ENCODE measurements at regions not wholly inside any gene's neighbourhood (a gene's known extent, or its start where the extent isn't known, plus 50 kb on each side); places are given as distances from the start of the nearest gene placed in this dataset.

DNA sequence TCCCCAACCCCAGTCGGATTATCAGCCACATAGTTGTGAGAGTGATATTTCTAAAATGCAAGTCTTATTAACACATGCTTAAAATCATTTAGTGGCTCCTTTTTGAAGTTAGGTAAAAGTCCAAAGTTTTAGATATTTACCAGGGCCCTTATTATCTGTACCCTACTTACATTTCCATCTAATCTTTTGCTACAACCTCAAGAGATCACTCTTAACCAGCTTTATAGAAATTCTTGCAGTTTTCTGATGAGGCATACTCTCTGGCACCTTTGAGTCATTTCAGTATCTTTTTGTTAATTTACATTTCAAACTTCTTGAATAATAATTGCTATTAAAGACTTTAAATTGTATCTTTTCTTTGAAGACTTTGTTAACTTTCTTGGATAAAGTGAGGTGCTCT lies 453.3 kb downstream of the RFPL4B start:
- TF ChIP-seq, protein P1, sequence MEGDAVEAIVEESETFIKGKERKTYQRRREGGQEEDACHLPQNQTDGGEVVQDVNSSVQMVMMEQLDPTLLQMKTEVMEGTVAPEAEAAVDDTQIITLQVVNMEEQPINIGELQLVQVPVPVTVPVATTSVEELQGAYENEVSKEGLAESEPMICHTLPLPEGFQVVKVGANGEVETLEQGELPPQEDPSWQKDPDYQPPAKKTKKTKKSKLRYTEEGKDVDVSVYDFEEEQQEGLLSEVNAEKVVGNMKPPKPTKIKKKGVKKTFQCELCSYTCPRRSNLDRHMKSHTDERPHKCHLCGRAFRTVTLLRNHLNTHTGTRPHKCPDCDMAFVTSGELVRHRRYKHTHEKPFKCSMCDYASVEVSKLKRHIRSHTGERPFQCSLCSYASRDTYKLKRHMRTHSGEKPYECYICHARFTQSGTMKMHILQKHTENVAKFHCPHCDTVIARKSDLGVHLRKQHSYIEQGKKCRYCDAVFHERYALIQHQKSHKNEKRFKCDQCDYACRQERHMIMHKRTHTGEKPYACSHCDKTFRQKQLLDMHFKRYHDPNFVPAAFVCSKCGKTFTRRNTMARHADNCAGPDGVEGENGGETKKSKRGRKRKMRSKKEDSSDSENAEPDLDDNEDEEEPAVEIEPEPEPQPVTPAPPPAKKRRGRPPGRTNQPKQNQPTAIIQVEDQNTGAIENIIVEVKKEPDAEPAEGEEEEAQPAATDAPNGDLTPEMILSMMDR (conservative IDR thresholded peaks at IDR 0.05; ENCODE audit: low read depth in 2 of 2), result no peak
- TF ChIP-seq POLR2AphosphoS5 (IDR thresholded peaks at IDR 0.05; ENCODE audit: low read depth) (no peak), NANOG (IDR thresholded peaks at IDR 0.05; ENCODE audit: borderline replicate concordance) (no peak)
- TF ChIP-seq, protein P2, sequence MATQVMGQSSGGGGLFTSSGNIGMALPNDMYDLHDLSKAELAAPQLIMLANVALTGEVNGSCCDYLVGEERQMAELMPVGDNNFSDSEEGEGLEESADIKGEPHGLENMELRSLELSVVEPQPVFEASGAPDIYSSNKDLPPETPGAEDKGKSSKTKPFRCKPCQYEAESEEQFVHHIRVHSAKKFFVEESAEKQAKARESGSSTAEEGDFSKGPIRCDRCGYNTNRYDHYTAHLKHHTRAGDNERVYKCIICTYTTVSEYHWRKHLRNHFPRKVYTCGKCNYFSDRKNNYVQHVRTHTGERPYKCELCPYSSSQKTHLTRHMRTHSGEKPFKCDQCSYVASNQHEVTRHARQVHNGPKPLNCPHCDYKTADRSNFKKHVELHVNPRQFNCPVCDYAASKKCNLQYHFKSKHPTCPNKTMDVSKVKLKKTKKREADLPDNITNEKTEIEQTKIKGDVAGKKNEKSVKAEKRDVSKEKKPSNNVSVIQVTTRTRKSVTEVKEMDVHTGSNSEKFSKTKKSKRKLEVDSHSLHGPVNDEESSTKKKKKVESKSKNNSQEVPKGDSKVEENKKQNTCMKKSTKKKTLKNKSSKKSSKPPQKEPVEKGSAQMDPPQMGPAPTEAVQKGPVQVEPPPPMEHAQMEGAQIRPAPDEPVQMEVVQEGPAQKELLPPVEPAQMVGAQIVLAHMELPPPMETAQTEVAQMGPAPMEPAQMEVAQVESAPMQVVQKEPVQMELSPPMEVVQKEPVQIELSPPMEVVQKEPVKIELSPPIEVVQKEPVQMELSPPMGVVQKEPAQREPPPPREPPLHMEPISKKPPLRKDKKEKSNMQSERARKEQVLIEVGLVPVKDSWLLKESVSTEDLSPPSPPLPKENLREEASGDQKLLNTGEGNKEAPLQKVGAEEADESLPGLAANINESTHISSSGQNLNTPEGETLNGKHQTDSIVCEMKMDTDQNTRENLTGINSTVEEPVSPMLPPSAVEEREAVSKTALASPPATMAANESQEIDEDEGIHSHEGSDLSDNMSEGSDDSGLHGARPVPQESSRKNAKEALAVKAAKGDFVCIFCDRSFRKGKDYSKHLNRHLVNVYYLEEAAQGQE (IDR thresholded peaks at IDR 0.05; ENCODE audit: unreplicated experiment), result no peak
